GM23248 (cell line): ENCODE measurements at regions not wholly inside any gene's neighbourhood (a gene's known extent, or its start where the extent isn't known, plus 50 kb on each side); places are given as distances from the start of the nearest gene placed in this dataset.
"Not testable (repeated sequence)": the region's sequence is repeated elsewhere in the genome, so short reads cannot be mapped to it uniquely, and the experiment has no call there.

Experiments used
- DNase-seq: peaks from one replicate; pipeline ENCODE4 v3.0.0-alpha.2; 2015
- H2AFZ ChIP-seq: fragments of 200-600 bp; sonication (generic); 2 replicates; pipeline ENCODE4 v1.6.1; 2016; ENCODE audit warnings: antibody characterized with exemption
- H3F3A ChIP-seq: fragments of 200-600 bp; sonication (generic); 2 replicates; pipeline ENCODE4 v1.6.1; 2016; ENCODE audit warnings: mild to moderate bottlenecking, antibody characterized with exemption, mixed run types; ENCODE audit not compliant: insufficient read depth
- H3K27ac ChIP-seq: fragments of 200-600 bp; sonication (generic); 2 replicates; pipeline ENCODE4 v1.5.1; 2016; ENCODE audit warnings: mild to moderate bottlenecking
- H3K27me3 ChIP-seq: fragments of 200-600 bp; sonication (generic); replicated peaks from 2 replicates; pipeline ENCODE4 v1.6.1; 2016; ENCODE audit warnings: mild to moderate bottlenecking; ENCODE audit not compliant: insufficient read depth
- H3K36me3 ChIP-seq: fragments of 200-600 bp; sonication (generic); 2 replicates; pipeline ENCODE4 v1.6.1; 2016; ENCODE audit warnings: low read depth, mild to moderate bottlenecking
- H3K4me1 ChIP-seq: fragments of 200-600 bp; sonication (generic); 2 replicates; pipeline ENCODE4 v1.6.1; 2016; ENCODE audit warnings: mild to moderate bottlenecking; ENCODE audit not compliant: insufficient read depth
- H3K4me2 ChIP-seq: fragments of 200-600 bp; sonication (generic); one replicate; pipeline ENCODE4 v1.6.1; 2016; ENCODE audit warnings: mild to moderate bottlenecking; ENCODE audit not compliant: unreplicated experiment
- H3K4me3 ChIP-seq: fragments of 200-600 bp; sonication (generic); 2 replicates; pipeline ENCODE4 v1.5.1; 2016; ENCODE audit warnings: mild to moderate bottlenecking
- H3K79me2 ChIP-seq: fragments of 200-600 bp; sonication (generic); 2 replicates; pipeline ENCODE4 v1.6.1; 2016; ENCODE audit warnings: mild to moderate bottlenecking; ENCODE audit not compliant: insufficient read depth
- H3K9ac ChIP-seq: fragments of 200-600 bp; sonication (generic); 2 replicates; pipeline ENCODE4 v1.6.1; 2016; ENCODE audit warnings: mild to moderate bottlenecking
- H3K9me2 ChIP-seq: fragments of 200-600 bp; sonication (generic); 2 replicates; pipeline ENCODE4 v1.6.1; 2016; ENCODE audit warnings: mixed run types, mild to moderate bottlenecking, moderate library complexity; ENCODE audit not compliant: insufficient read depth
- H3K9me3 ChIP-seq: fragments of 200-600 bp; sonication (generic); one replicate; pipeline ENCODE4 v1.6.1; 2017; ENCODE audit warnings: low read depth
- H4K20me1 ChIP-seq: fragments of 200-600 bp; sonication (generic); 2 replicates; pipeline ENCODE4 v1.6.0; 2016; ENCODE audit not compliant: insufficient read depth
- EZH2 ChIP-seq: fragments of 200-600 bp; sonication (generic); IDR thresholded peaks from 2 replicates; pipeline ENCODE4 v1.6.1; 2018; ENCODE audit warnings: antibody characterized with exemption, mild to moderate bottlenecking; ENCODE audit not compliant: insufficient read depth, poor library complexity, severe bottlenecking
- EZH2phosphoT487 ChIP-seq: fragments of 200-600 bp; sonication (generic); IDR thresholded peaks from 2 replicates; pipeline ENCODE4 v1.6.1; 2018; ENCODE audit warnings: antibody characterized with exemption, moderate library complexity, mild to moderate bottlenecking, low read depth; ENCODE audit not compliant: insufficient read depth
- WGBS, 2 experiments: methylation state at CpG; one replicate each; pipeline ENCODE4 v1.1.6; 2015 to 2017; ENCODE audit warnings: low lambda C conversion rate in 2 of 2, low coverage in 1 of 2; ENCODE audit errors: missing lambda C conversion rate in 2 of 2; 5-methylcytosine and 5-hydroxymethylcytosine counted together
- in situ Hi-C: fragments of 300-500 bp; cut with MboI; formaldehyde crosslinking; loops from 2 replicates; pipeline ENCODE4 v1.15.0; 2020

GRCh38 chr12:131274061-131274460, 320.4 kb downstream of the ADGRD1 start:
- no peak overlapping the region for H3K27ac ChIP-seq
- H3K36me3 ChIP-seq: no peaks in the 10 kb centered on the region
- no peak overlapping the region for H3K4me2 ChIP-seq
- no peaks in the 10 kb centered on the region for H3K27me3 ChIP-seq
- no peaks in the 10 kb centered on the region for H3K9me2 ChIP-seq
- WGBS, 2 experiments: 62 to 66% methylated on average over 10 to 12 of the region's 12 CpGs
- H3K4me1 ChIP-seq: no peaks in the 10 kb centered on the region
- in situ Hi-C loops: no loop called here
- no peak overlapping the region for H2AFZ ChIP-seq
- H3K4me3 ChIP-seq: no peak overlapping the region
- no peaks in the 10 kb centered on the region for H3K79me2 ChIP-seq
- DNase-seq: no peak
- H4K20me1 ChIP-seq: no peaks in the 10 kb centered on the region
- no peak for TF ChIP-seq EZH2
- no peak for TF ChIP-seq EZH2phosphoT487
- H3K9me3 ChIP-seq: no peaks in the 10 kb centered on the region
- H3F3A ChIP-seq: no peaks in the 10 kb centered on the region
- H3K9ac ChIP-seq: no peak overlapping the region

DNA sequence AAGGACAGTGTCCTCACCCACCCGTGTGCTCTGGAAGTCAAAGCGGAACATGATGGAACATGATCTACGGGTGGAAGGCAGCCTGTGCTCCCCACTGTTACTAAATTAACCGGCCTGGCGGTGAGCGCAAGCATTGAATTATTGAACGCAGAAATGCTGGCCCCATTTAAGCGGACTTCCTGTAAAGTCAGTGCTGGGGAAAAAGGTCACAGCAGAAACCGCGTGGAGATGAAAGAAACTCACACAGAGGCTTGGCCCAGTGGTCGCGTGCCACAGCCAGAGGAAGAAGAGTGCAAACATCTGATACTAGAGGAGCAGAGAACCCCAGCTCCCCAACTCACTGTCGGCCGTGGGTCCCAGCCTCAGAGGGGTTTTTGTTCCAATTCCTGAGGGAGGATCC, 321.2 kb downstream of the ADGRD1 start:
- H3K4me1 ChIP-seq: no peaks in the 10 kb centered on the region
- no peaks in the 10 kb centered on the region for H3K36me3 ChIP-seq
- H3K27ac ChIP-seq: no peak overlapping the region
- in situ Hi-C loops: no loop called here
- DNase-seq: no peak
- no peak overlapping the region for H3K4me3 ChIP-seq
- no peaks in the 10 kb centered on the region for H3K9me3 ChIP-seq
- TF ChIP-seq EZH2 (no peak), EZH2phosphoT487 (no peak)
- 68 to 70% methylated on average over 14 of the region's 14 CpGs for WGBS, 2 experiments
- no peaks in the 10 kb centered on the region for H4K20me1 ChIP-seq
- no peaks in the 10 kb centered on the region for H3K9me2 ChIP-seq
- H3F3A ChIP-seq: no peaks in the 10 kb centered on the region
- no peaks in the 10 kb centered on the region for H3K79me2 ChIP-seq
- H2AFZ ChIP-seq: no peak overlapping the region
- H3K9ac ChIP-seq: no peak overlapping the region
- no peaks in the 10 kb centered on the region for H3K27me3 ChIP-seq
- no peak overlapping the region for H3K4me2 ChIP-seq

DNA sequence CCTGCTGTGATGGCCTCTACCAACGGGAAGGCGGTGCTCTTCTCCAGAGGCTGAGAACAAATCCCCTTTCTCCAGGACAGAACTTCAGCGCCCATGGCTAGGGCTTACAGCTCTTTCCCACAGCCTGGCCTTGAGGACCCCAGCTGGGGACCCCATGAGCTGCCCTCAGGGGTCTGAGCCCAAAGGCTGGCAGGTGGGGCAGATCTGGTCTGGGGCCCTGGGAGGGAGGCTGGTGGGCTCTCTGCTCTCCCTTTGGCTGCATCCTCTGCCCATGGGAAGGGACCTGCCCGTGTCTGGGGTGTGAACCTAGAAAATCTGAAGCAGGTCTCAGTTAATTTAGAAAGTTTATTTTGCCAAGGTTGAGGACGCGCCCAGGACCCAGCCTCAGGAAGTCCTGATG, 322.1 kb downstream of the ADGRD1 start:
- no peaks in the 10 kb centered on the region for H3K27me3 ChIP-seq
- H3K79me2 ChIP-seq: no peaks in the 10 kb centered on the region
- no peaks in the 10 kb centered on the region for H3K4me1 ChIP-seq
- DNase-seq: no peak
- 48 to 55% methylated on average over 6 of the region's 6 CpGs for WGBS, 2 experiments
- no peak for TF ChIP-seq EZH2phosphoT487
- TF ChIP-seq EZH2: no peak
- H3K9me3 ChIP-seq: no peaks in the 10 kb centered on the region
- no peak overlapping the region for H3K4me2 ChIP-seq
- H3K36me3 ChIP-seq: no peaks in the 10 kb centered on the region
- H3K4me3 ChIP-seq: no peak overlapping the region
- H3K27ac ChIP-seq: no peak overlapping the region
- no peak overlapping the region for H3K9ac ChIP-seq
- H3F3A ChIP-seq: no peaks in the 10 kb centered on the region
- H2AFZ ChIP-seq: no peak overlapping the region
- no peaks in the 10 kb centered on the region for H4K20me1 ChIP-seq
- no peaks in the 10 kb centered on the region for H3K9me2 ChIP-seq
- in situ Hi-C loops: no loop called here

DNA sequence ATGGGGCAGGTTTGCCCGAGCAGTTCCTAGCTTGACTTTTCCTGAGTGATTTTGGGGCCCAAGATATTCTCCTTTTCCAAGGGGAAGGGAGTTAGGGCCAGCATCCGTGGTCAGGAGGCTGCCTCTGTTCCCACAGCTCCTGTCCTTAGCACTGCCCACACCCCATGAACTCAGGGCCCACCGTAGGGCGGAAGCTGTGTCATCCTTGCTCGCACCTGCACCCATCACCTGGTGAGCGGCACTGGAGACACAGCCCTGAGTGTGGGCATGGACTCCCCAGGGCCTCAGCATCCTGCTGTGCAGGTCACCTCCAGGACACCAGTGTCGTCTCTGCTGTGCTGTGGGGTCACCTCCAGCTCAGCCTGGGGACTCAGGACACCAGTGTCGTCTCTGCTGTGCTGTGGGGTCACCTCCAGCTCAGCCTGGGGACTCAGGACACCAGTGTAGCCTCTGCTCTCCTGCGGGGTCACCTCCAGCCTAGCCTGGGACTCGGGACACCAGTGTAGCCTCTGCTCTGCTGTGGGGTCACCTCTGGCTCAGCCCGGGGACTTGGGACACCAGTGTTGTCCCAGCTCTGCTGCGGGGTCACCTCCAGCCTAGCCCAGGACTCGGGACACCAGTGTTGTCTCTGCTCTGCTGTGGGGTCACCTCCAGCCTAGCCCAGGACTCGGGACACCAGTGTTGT, 322.9 kb downstream of the ADGRD1 start:
- H3K9ac ChIP-seq: no peak overlapping the region
- no peak overlapping the region for H3K4me2 ChIP-seq
- no peak overlapping the region for H2AFZ ChIP-seq
- H3K36me3 ChIP-seq: no peaks in the 10 kb centered on the region
- whole genome bisulfite sequencing, 2 experiments: 52 to 60% methylated on average over 12 to 13 of the region's 14 CpGs
- no peak for TF ChIP-seq EZH2
- no peaks in the 10 kb centered on the region for H3K27me3 ChIP-seq
- H3K79me2 ChIP-seq: no peaks in the 10 kb centered on the region
- in situ Hi-C loops: no loop called here
- H3K4me3 ChIP-seq: no peak overlapping the region
- H3K27ac ChIP-seq: no peak overlapping the region
- H3K4me1 ChIP-seq: no peaks in the 10 kb centered on the region
- no peak for DNase-seq
- H4K20me1 ChIP-seq: no peaks in the 10 kb centered on the region
- no peaks in the 10 kb centered on the region for H3F3A ChIP-seq
- H3K9me2 ChIP-seq: no peaks in the 10 kb centered on the region
- no peaks in the 10 kb centered on the region for H3K9me3 ChIP-seq

DNA sequence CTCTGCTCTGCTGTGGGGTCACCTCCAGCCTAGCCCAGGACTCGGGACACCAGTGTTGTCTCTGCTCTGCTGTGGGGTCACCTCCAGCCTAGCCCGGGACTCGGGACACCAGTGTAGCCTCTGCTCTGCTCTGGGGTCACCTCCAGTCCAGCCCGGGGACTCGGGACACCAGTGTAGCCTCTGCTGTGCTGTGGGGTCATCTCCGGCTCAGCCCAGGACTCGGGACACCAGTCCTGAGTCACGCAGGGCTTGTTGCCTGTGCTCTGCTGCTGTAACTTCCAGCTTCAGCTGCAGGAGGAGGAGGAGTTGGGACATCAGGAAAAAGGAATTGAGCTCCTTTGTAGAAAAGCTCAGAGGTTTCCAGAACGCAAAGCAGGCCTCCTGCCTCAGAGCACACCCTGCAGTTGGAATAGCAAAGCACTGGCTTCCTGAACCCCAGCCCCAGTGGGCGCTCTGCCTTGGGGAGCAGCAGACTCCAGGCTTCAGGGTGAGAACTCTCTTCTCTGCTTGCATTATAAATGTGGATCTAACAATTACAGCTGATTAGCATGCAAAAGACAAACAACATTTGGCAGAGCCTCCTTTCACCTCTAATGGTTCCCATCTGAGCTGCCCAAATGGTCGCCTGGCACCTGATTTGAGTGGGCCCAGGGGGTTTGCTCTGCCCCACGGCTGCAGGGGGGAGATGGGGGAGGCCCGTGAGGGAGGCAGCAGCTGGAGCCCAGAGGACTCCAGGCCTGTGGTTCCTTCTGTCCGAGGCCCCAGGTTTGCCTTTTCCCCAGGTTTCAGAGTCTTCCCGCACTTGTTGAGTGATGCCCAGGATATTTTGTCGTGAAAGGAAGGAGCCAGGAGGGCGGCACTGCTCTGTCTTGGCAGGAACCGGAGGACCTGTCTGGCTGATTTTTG, 323.7 kb downstream of the ADGRD1 start:
- H3K79me2 ChIP-seq, H3K36me3 ChIP-seq, H3K9me3 ChIP-seq, H3K4me2 ChIP-seq, H2AFZ ChIP-seq, DNase-seq, H3K27me3 ChIP-seq, H4K20me1 ChIP-seq, H3K4me3 ChIP-seq, H3K9ac ChIP-seq, H3K9me2 ChIP-seq, H3K4me1 ChIP-seq, H3F3A ChIP-seq, in situ Hi-C loops, H3K27ac ChIP-seq: not testable (repeated sequence)
- WGBS, 2 experiments: 27% methylated on average over 15 to 16 of the region's 18 CpGs

- H3K4me2 ChIP-seq, in situ Hi-C loops, DNase-seq, H3K27me3 ChIP-seq, H3K9me3 ChIP-seq, H4K20me1 ChIP-seq, H2AFZ ChIP-seq, H3K9me2 ChIP-seq, H3K4me3 ChIP-seq, H3K79me2 ChIP-seq, H3K9ac ChIP-seq, H3K27ac ChIP-seq, H3F3A ChIP-seq, H3K4me1 ChIP-seq, H3K36me3 ChIP-seq: not testable (repeated sequence)
- WGBS, 2 experiments: 50 to 58% methylated on average over 18 to 21 of the region's 22 CpGs
These were observed 324.9 kb downstream of the ADGRD1 start for GRCh38 chr12:131278451-131279115.
